ENCODE measurements at regions not wholly inside any gene's neighbourhood (a gene's known extent, or its start where the extent isn't known, plus 50 kb on each side); places are given as distances from the start of the nearest gene placed in this dataset.

GRCh38 chr2:126241411-126241810 is 414.5 kb upstream of the GYPC start:
- H3K9me3 Mint-ChIP-seq = no peaks in the 10 kb centered on the region
- Histone ChIP-seq H3F3A (replicated peaks; ENCODE audit: low read depth) (no peaks in the 10 kb centered on the region), H4K20me1 (replicated peaks; ENCODE audit: insufficient read depth) (no peaks in the 10 kb centered on the region), H2AFZ (no peak overlapping the region), H3K4me3 (no peak overlapping the region), H3K27me3 (ENCODE audit: insufficient read depth) (no peaks in the 10 kb centered on the region), H3K4me1 (ENCODE audit: insufficient read depth) (no peaks in the 10 kb centered on the region), H3K36me3 (ENCODE audit: insufficient read depth) (no peaks in the 10 kb centered on the region), H3K79me2 (replicated peaks; ENCODE audit: insufficient read depth) (no peaks in the 10 kb centered on the region), H3K9me2 (ENCODE audit: insufficient read depth) (no peaks in the 10 kb centered on the region), H3K27ac (ENCODE audit: low read depth) (no peak overlapping the region), H3K4me2 (no peak overlapping the region)
- H3K27me3 Mint-ChIP-seq (ENCODE audit: insufficient read depth, low read depth, poor library complexity) = peaks cover 5% of the 10 kb centered on the region
- H3K4me1 Mint-ChIP-seq = no peaks in the 10 kb centered on the region
- no peaks in the 10 kb centered on the region for H3K36me3 Mint-ChIP-seq (ENCODE audit: low read depth)
- H3K27ac Mint-ChIP-seq = no peak overlapping the region
- no peak for DNase-seq (ENCODE audit: low spot score)
- ATAC-seq = no peak
- no peak overlapping the region for H3K4me3 Mint-ChIP-seq
- no peak for TF ChIP-seq CREB1 (CRISPR knock-in tag; IDR thresholded peaks at IDR 0.05; ENCODE audit: low read depth)
- TF ChIP-seq ZNF462 (CRISPR knock-in tag; IDR thresholded peaks at IDR 0.05) = no peak
- no peak for TF ChIP-seq REST (IDR thresholded peaks at IDR 0.05; ENCODE audit: unreplicated experiment)
- no peak for TF ChIP-seq ZNF114 (CRISPR knock-in tag; IDR thresholded peaks at IDR 0.05)
- no peak for TF ChIP-seq NANOG (IDR thresholded peaks at IDR 0.05; ENCODE audit: borderline replicate concordance)
- no peak for TF ChIP-seq EZH2phosphoT487 (IDR thresholded peaks at IDR 0.05; ENCODE audit: unreplicated experiment)
- TF ChIP-seq EZH2 (IDR thresholded peaks at IDR 0.05; ENCODE audit: low read depth, unreplicated experiment) = no peak
- TF ChIP-seq, protein P1, sequence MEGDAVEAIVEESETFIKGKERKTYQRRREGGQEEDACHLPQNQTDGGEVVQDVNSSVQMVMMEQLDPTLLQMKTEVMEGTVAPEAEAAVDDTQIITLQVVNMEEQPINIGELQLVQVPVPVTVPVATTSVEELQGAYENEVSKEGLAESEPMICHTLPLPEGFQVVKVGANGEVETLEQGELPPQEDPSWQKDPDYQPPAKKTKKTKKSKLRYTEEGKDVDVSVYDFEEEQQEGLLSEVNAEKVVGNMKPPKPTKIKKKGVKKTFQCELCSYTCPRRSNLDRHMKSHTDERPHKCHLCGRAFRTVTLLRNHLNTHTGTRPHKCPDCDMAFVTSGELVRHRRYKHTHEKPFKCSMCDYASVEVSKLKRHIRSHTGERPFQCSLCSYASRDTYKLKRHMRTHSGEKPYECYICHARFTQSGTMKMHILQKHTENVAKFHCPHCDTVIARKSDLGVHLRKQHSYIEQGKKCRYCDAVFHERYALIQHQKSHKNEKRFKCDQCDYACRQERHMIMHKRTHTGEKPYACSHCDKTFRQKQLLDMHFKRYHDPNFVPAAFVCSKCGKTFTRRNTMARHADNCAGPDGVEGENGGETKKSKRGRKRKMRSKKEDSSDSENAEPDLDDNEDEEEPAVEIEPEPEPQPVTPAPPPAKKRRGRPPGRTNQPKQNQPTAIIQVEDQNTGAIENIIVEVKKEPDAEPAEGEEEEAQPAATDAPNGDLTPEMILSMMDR (conservative IDR thresholded peaks at IDR 0.05; ENCODE audit: low read depth in 2 of 2) = no peak
- TF ChIP-seq ZNF331 (CRISPR knock-in tag; IDR thresholded peaks at IDR 0.05; ENCODE audit: low read depth) = no peak
- TF ChIP-seq ETS1 (IDR thresholded peaks at IDR 0.05) = no peak
- TF ChIP-seq STAT1 (IDR thresholded peaks at IDR 0.05; ENCODE audit: unreplicated experiment) = no peak
- no peak for TF ChIP-seq JUNB (IDR thresholded peaks at IDR 0.05; ENCODE audit: unreplicated experiment)
- TF ChIP-seq POLR2AphosphoS5 (IDR thresholded peaks at IDR 0.05; ENCODE audit: low read depth) = no peak
